GM10266 (cell line): ENCODE measurements at regions not wholly inside any gene's neighbourhood (a gene's known extent, or its start where the extent isn't known, plus 50 kb on each side); places are given as distances from the start of the nearest gene placed in this dataset.

Source experiments
- DNase-seq: peaks from one replicate; pipeline ENCODE4 v3.0.0; 2012; ENCODE audit errors: extremely low spot score
- TF ChIP-seq, protein P1 (sequence below): IDR thresholded peaks from 2 replicates; pipeline ENCODE4 v1.5.1; 2012; ENCODE audit warnings: mild to moderate bottlenecking, low read depth; ENCODE audit not compliant: control insufficient read depth, insufficient read depth; ENCODE audit errors: missing control alignments

DNA sequence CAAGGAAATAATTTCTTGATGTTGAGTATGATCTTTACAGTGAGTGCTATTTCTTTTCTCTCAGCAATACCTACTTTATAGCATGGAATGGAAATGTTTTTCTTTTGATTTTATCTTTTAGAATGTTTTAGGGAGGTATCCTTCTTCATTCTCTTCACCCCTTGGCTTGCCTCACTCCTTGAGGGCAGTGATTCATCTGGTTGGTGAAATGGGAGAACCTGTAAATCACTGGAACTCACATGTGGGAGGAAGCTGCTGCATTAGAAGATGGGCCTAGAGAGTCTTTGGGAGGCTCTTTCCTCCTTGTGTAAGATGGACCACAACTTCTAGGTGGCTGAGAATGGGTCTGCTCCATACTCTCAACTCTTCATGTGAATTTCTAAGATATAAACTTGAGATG lies 244.8 kb upstream of the SYNCRIP start:
- no peak for DNase-seq
- TF ChIP-seq, protein P1, sequence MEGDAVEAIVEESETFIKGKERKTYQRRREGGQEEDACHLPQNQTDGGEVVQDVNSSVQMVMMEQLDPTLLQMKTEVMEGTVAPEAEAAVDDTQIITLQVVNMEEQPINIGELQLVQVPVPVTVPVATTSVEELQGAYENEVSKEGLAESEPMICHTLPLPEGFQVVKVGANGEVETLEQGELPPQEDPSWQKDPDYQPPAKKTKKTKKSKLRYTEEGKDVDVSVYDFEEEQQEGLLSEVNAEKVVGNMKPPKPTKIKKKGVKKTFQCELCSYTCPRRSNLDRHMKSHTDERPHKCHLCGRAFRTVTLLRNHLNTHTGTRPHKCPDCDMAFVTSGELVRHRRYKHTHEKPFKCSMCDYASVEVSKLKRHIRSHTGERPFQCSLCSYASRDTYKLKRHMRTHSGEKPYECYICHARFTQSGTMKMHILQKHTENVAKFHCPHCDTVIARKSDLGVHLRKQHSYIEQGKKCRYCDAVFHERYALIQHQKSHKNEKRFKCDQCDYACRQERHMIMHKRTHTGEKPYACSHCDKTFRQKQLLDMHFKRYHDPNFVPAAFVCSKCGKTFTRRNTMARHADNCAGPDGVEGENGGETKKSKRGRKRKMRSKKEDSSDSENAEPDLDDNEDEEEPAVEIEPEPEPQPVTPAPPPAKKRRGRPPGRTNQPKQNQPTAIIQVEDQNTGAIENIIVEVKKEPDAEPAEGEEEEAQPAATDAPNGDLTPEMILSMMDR = no peak

DNA sequence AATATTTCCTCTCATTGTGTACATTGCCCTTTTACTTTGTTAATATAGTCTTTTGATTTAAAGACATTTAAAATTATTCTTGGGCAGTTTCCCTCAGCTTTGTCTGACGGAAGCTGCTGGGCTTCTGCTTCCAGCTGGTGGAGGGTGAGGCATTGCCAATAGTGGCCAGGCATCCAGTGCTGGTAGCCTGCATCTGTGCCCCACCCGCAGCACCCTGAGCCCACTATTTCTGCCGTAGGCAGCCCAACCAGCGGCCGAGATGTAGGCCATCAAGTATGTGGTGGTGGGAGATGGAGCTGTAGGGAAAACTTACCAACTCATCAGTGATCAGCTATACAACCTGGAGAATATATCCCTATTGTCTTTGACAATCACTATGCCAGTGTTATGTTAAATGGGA lies 226.0 kb upstream of the SYNCRIP start:
- TF ChIP-seq, protein P1 = no peak
- no peak for DNase-seq

DNA sequence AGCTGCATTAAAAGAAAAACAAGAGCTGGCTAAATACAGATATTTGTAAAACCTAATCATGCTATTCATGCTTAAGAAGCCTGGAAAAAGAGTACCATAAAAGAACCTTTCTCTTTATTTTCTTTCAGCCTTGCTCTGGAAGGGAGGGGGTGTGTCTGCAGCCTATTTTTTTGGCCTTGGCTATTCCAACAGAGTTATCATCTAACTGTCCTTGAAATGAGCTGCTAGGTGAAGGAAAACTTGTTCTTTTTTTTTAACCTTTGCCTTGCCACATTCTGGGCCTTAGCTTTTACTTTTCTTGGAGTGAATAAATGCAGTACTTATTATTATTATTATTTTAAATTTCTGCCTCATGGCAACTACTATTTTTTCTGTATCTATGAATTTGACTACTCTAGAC lies 224.9 kb upstream of the SYNCRIP start:
- no peak for DNase-seq
- TF ChIP-seq, protein P1 = no peak

DNA sequence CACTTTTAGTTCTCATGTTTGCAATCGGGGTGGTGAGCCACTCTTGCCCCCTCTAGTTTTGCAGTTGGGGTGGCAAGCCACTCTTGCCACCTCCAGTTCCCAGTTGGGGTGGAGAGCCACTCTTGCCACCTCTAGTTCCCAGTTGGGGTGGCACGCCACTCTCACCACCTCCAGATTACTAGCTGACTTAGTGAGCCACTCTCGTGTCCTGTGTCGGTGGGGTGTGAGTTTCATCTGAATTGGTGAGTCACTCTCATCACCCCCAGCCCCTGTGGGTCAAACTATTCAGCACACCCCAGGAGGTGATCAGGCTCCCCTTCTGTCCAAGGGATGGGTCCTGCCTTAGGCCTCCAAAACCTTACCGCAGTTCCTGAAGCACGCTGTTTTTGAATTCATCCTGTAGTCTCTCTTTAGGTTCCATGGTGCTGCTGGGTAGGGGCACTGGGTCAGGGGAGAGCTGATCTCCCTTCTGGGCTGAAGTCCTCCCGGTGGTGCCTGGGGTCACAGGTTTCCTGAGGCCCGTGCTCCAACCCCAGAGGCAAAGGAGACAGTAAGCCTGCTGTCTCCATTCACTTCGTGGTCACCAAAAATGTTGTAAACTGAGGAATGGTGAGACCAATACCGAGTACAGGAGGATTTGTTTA lies 224.2 kb upstream of the SYNCRIP start:
- TF ChIP-seq, protein P1 = no peak
- DNase-seq = no peak

DNA sequence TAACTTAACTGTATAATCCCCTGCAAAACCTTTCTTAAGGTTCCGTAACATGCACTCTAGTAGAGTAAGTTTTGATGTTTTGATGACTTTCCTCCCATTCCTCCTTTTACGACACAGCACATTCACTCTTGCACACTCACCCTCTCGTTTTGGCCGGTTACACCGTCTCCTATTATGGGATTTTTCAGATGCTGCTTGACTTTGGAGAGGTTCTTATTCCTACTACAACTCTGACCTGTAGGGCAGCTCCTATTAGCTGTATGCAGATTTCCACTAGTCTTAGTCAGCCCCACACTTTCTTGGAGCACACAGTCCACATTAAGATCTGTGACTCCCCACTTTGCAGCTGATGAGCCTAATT lies 223.7 kb upstream of the SYNCRIP start:
- TF ChIP-seq, protein P1 = no peak
- DNase-seq = no peak

DNA sequence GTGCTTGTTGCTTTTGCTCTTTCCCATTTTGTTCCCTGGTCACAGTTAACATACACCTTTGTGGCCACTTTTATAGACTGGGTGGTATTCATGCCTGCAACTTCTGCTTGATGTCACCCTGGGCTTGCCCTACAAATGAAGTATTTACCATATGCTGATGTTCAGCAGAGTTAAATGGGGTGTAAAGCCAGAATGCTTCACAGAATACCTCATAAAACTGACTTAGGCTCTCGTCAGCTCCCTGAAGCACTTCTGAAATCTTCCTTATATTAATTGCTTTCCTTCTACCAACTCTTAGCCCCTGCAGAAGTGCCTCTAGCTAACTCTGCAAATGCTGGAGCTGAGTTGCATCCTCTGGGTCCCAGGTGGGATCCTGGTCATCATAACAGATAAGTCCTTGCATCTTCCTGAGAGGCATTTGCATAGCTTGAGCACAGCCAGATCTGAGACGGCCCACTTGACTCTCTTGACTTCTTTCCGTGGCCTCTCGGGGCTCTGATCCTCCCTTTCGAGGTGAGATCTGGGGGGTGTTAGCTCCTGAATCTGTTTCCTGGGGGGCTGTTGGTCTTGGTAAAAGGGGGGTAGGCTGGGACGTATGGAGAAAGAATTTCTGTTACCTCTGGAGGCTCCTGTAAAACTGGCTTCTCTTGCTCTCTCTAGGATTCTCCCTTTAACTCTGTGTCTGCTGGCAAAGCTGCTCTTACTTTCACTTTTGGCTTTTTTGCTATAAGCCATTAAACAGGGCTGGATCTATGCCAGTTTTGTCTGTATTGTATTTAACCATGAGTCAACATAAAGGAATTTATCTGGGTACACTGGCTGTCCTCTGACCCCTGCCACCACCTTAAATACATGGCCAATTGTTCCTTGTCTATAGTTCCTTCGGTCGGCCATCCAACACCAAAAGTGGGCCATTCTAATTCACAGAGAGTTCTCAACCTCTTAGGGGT lies 223.0 kb upstream of the SYNCRIP start:
- TF ChIP-seq, protein P1 = no peak
- no peak for DNase-seq
